ENCODE measurements at regions not wholly inside any gene's neighbourhood (a gene's known extent, or its start where the extent isn't known, plus 50 kb on each side); places are given as distances from the start of the nearest gene placed in this dataset.
A peak's percentile ranks its signal among the peaks of the same experiment; 100 is the strongest.

- Histone ChIP-seq H3K4me3 (no peak overlapping the region), H3K4me1 (replicated peaks in 1 of 2) (no peaks in the 10 kb centered on the region), H3K27ac (no peak overlapping the region)
- 63 to 80% methylated on average over 1 to 2 of the region's 4 CpGs; no CpG with 5 or more reads in 8 of the 10 experiments for WGBS, 10 experiments
- in situ Hi-C loops (cut with MboI; ENCODE audit: low pct_unique_long_range_greater_than_20kb in 2 of 9, low sequenced_read_pairs in 9 of 9, unreplicated experiment in 9 of 9): no loop called here
- ATAC-seq (replicated peaks in 6 of 8): no peak
These were observed 119.2 kb upstream of the VCX3B start for GRCh38 chrX:8345473-8345872.

- Histone ChIP-seq H3K4me1 (replicated peaks in 1 of 2) (no peaks in the 10 kb centered on the region), H3K27ac (no peak overlapping the region), H3K4me3 (no peak overlapping the region)
- in situ Hi-C loops (cut with MboI; ENCODE audit: low pct_unique_long_range_greater_than_20kb in 2 of 9, low sequenced_read_pairs in 9 of 9, unreplicated experiment in 9 of 9): no loop called here
- 75 to 100% methylated on average over 1 of the region's 1 CpG; no CpG with 5 or more reads in 8 of the 10 experiments for WGBS, 10 experiments
- ATAC-seq (replicated peaks in 6 of 8): peak in 1 of 8 experiments; percentile 23
These were observed 118.6 kb upstream of the VCX3B start for GRCh38 chrX:8346060-8346459.

- peak in 2 of 8 experiments; percentile 58 to 64 for ATAC-seq (replicated peaks in 6 of 8)
These were observed 117.7 kb upstream of the VCX3B start for GRCh38 chrX:8346892-8347291.

GRCh38 chrX:8349816-8350544 lies 114.7 kb upstream of the VCX3B start:
- Histone ChIP-seq H3K27ac (no peak overlapping the region), H3K4me3 (no peak overlapping the region), H3K4me1 (replicated peaks in 1 of 2) (no peaks in the 10 kb centered on the region)
- in situ Hi-C loops (cut with MboI; ENCODE audit: low pct_unique_long_range_greater_than_20kb in 2 of 9, low sequenced_read_pairs in 9 of 9, unreplicated experiment in 9 of 9): no loop called here
- WGBS, 10 experiments: 0 to 44% methylated on average over 1 of the region's 1 CpG; no CpG with 5 or more reads in 8 of the 10 experiments
- ATAC-seq (replicated peaks in 6 of 8): no peak

More at GRCh38 chrX:8346892-8347291, 117.7 kb upstream of the VCX3B start:
- WGBS, 10 experiments: 20 to 100% (median 88%) methylated on average over 1 to 3 of the region's 3 CpGs; no CpG with 5 or more reads in 6 of the 10 experiments
- no peak overlapping the region for H3K27ac ChIP-seq
- in situ Hi-C loops (cut with MboI; ENCODE audit: low pct_unique_long_range_greater_than_20kb in 2 of 9, low sequenced_read_pairs in 9 of 9, unreplicated experiment in 9 of 9): no loop called here
- H3K4me1 ChIP-seq (replicated peaks in 1 of 2): no peaks in the 10 kb centered on the region
- no peak overlapping the region for H3K4me3 ChIP-seq

- no peak overlapping the region for H3K27ac ChIP-seq
- 0 to 100% (median 100%) methylated on average over 1 to 3 of the region's 3 CpGs; no CpG with 5 or more reads in 5 of the 10 experiments for WGBS, 10 experiments
- no peak overlapping the region for H3K4me3 ChIP-seq
- H3K4me1 ChIP-seq (replicated peaks in 1 of 2): no peaks in the 10 kb centered on the region
- in situ Hi-C loops (cut with MboI; ENCODE audit: low pct_unique_long_range_greater_than_20kb in 2 of 9, low sequenced_read_pairs in 9 of 9, unreplicated experiment in 9 of 9): no loop called here
- no peak for ATAC-seq (replicated peaks in 6 of 8)
These were observed 106.3 kb upstream of the VCX3B start for GRCh38 chrX:8358302-8358701.

- 0 to 74% (median 56%) methylated on average over 2 to 12 of the region's 13 CpGs; no CpG with 5 or more reads in 5 of the 10 experiments for WGBS, 10 experiments
- peak in 1 of 8 experiments; percentile 47 for ATAC-seq (replicated peaks in 6 of 8)
- Histone ChIP-seq H3K27ac (no peak overlapping the region), H3K4me3 (no peak overlapping the region), H3K4me1 (replicated peaks in 1 of 2) (no peaks in the 10 kb centered on the region)
- in situ Hi-C loops (cut with MboI; ENCODE audit: low pct_unique_long_range_greater_than_20kb in 2 of 9, low sequenced_read_pairs in 9 of 9, unreplicated experiment in 9 of 9): no loop called here
These were observed 100.1 kb upstream of the VCX3B start for GRCh38 chrX:8364369-8365141.

GRCh38 chrX:8366481-8366880 lies 98.1 kb upstream of the VCX3B start:
- ATAC-seq (replicated peaks in 6 of 8): no peak
- WGBS, 10 experiments: 0 to 83% (median 80%) methylated on average over 1 to 2 of the region's 2 CpGs; no CpG with 5 or more reads in 5 of the 10 experiments
- Histone ChIP-seq H3K27ac (no peak overlapping the region), H3K4me1 (replicated peaks in 1 of 2) (no peaks in the 10 kb centered on the region), H3K4me3 (no peak overlapping the region)
- in situ Hi-C loops (cut with MboI; ENCODE audit: low pct_unique_long_range_greater_than_20kb in 2 of 9, low sequenced_read_pairs in 9 of 9, unreplicated experiment in 9 of 9): no loop called here

GRCh38 chrX:8374041-8374825 lies 90.4 kb upstream of the VCX3B start:
- Histone ChIP-seq H3K4me1 (replicated peaks in 1 of 2) (no peaks in the 10 kb centered on the region), H3K27ac (no peak overlapping the region), H3K4me3 (no peak overlapping the region)
- in situ Hi-C loops (cut with MboI; ENCODE audit: low pct_unique_long_range_greater_than_20kb in 2 of 9, low sequenced_read_pairs in 9 of 9, unreplicated experiment in 9 of 9): no loop called here
- 25 to 100% (median 86%) methylated on average over 1 to 7 of the region's 7 CpGs; no CpG with 5 or more reads in 3 of the 10 experiments for WGBS, 10 experiments
- peak in 1 of 8 experiments; percentile 20 for ATAC-seq (replicated peaks in 6 of 8)

- ATAC-seq (replicated peaks in 6 of 8): no peak
- in situ Hi-C loops (cut with MboI; ENCODE audit: low pct_unique_long_range_greater_than_20kb in 2 of 9, low sequenced_read_pairs in 9 of 9, unreplicated experiment in 9 of 9): no loop called here
- no peak overlapping the region for H3K27ac ChIP-seq
- H3K4me3 ChIP-seq: no peak overlapping the region
- no peaks in the 10 kb centered on the region for H3K4me1 ChIP-seq (replicated peaks in 1 of 2)
- WGBS, 10 experiments: 0 to 94% (median 47%) methylated on average over 1 of the region's 1 CpG; no CpG with 5 or more reads in 6 of the 10 experiments
These were observed 87.6 kb upstream of the VCX3B start for GRCh38 chrX:8377041-8377440.

GRCh38 chrX:8390771-8391170 lies 73.9 kb upstream of the VCX3B start:
- in situ Hi-C loops (cut with MboI; ENCODE audit: low pct_unique_long_range_greater_than_20kb in 2 of 9, low sequenced_read_pairs in 9 of 9, unreplicated experiment in 9 of 9): no loop called here
- Histone ChIP-seq H3K4me3 (no peak overlapping the region), H3K4me1 (replicated peaks in 1 of 2) (peaks cover 0 to 3% of the 10 kb centered on the region in 2 donors), H3K27ac (no peak overlapping the region)
- no peak for ATAC-seq (replicated peaks in 6 of 8)
- 0 to 55% (median 17%) methylated on average over 1 to 2 of the region's 2 CpGs; no CpG with 5 or more reads in 5 of the 10 experiments for WGBS, 10 experiments

- no peak for ATAC-seq (replicated peaks in 6 of 8)
- H3K27ac ChIP-seq: no peak overlapping the region
- no peaks in the 10 kb centered on the region for H3K4me1 ChIP-seq (replicated peaks in 1 of 2)
- in situ Hi-C loops (cut with MboI; ENCODE audit: low pct_unique_long_range_greater_than_20kb in 2 of 9, low sequenced_read_pairs in 9 of 9, unreplicated experiment in 9 of 9): no loop called here
- H3K4me3 ChIP-seq: no peak overlapping the region
- WGBS, 10 experiments: 26 to 92% (median 55%) methylated on average over 1 to 4 of the region's 5 CpGs; no CpG with 5 or more reads in 2 of the 10 experiments
These were observed 60.6 kb upstream of the VCX3B start for GRCh38 chrX:8403988-8404387.

GRCh38 chrX:8404471-8404870 lies 60.2 kb upstream of the VCX3B start:
- no peaks in the 10 kb centered on the region for H3K4me1 ChIP-seq (replicated peaks in 1 of 2)
- H3K27ac ChIP-seq: no peak overlapping the region
- in situ Hi-C loops (cut with MboI; ENCODE audit: low pct_unique_long_range_greater_than_20kb in 2 of 9, low sequenced_read_pairs in 9 of 9, unreplicated experiment in 9 of 9): no loop called here
- ATAC-seq (replicated peaks in 6 of 8): peak in 1 of 8 experiments; percentile 26
- H3K4me3 ChIP-seq: no peak overlapping the region
- WGBS, 10 experiments: 20 to 98% (median 82%) methylated on average over 1 to 6 of the region's 6 CpGs; no CpG with 5 or more reads in 5 of the 10 experiments

- no peak for ATAC-seq (replicated peaks in 6 of 8)
- Histone ChIP-seq H3K4me3 (no peak overlapping the region), H3K27ac (no peak overlapping the region), H3K4me1 (replicated peaks in 1 of 2) (no peaks in the 10 kb centered on the region)
- in situ Hi-C loops (cut with MboI; ENCODE audit: low pct_unique_long_range_greater_than_20kb in 2 of 9, low sequenced_read_pairs in 9 of 9, unreplicated experiment in 9 of 9): no loop called here
- 100% methylated on average over 1 of the region's 2 CpGs; no CpG with 5 or more reads in 8 of the 10 experiments for WGBS, 10 experiments
These were observed 59.7 kb upstream of the VCX3B start for GRCh38 chrX:8404926-8405325.
